DND-41 (cell line): ENCODE measurements at regions not wholly inside any gene's neighbourhood (a gene's known extent, or its start where the extent isn't known, plus 50 kb on each side); places are given as distances from the start of the nearest gene placed in this dataset.

ENCODE experiments used
- ATAC-seq: fragments of 200-7000 bp; cut with Tn5 transposase; 3 replicates; pipeline ENCODE4 v1.9.1; 2021; ENCODE audit warnings: low read depth; ENCODE audit not compliant: insufficient read depth
- DNase-seq: peaks from one replicate; pipeline ENCODE4 v3.0.0-alpha.2; 2020
- H2AFZ ChIP-seq: 2 replicates; pipeline ENCODE4 v1.6.0; 2012; ENCODE audit warnings: low read depth, low read length
- H3K27ac ChIP-seq: 2 replicates; pipeline ENCODE4 v1.5.1; 2012; ENCODE audit warnings: low read length, inconsistent platforms
- H3K27me3 ChIP-seq: fragments of 200-600 bp; sonication (generic); 2 replicates; pipeline ENCODE4 v1.6.0; 2012; ENCODE audit warnings: low read length, mild to moderate bottlenecking, inconsistent platforms; ENCODE audit not compliant: insufficient read depth, poor library complexity
- H3K36me3 ChIP-seq: 2 replicates; pipeline ENCODE4 v1.5.1; 2012; ENCODE audit warnings: low read length, inconsistent platforms; ENCODE audit not compliant: insufficient read depth
- H3K4me1 ChIP-seq: 2 replicates; pipeline ENCODE4 v1.5.1; 2012; ENCODE audit warnings: mild to moderate bottlenecking, low read length; ENCODE audit not compliant: insufficient read depth
- H3K4me2 ChIP-seq: 2 replicates; pipeline ENCODE4 v1.6.0; 2012; ENCODE audit warnings: mild to moderate bottlenecking, moderate library complexity, low read length, inconsistent platforms; ENCODE audit not compliant: insufficient read depth
- H3K4me3 ChIP-seq, 2 experiments: fragments of 200-600 bp in 1 of 2; shearing (Covaris generic) in 1 of 2; 2 replicates each; pipeline ENCODE4 v1.5.1; 2012 to 2016; ENCODE audit warnings: inconsistent platforms in 2 of 2, low read length in 2 of 2, mild to moderate bottlenecking in 2 of 2, low read depth in 1 of 2, moderate library complexity in 1 of 2
- H3K79me2 ChIP-seq: 2 replicates; pipeline ENCODE4 v1.6.0; 2012; ENCODE audit warnings: low read length, inconsistent platforms; ENCODE audit not compliant: insufficient read depth
- H3K9ac ChIP-seq: 2 replicates; pipeline ENCODE4 v1.6.0; 2012; ENCODE audit warnings: low read depth, mild to moderate bottlenecking, inconsistent platforms, low read length, moderate library complexity
- H3K9me3 ChIP-seq: 2 replicates; pipeline ENCODE4 v1.5.1; 2012; ENCODE audit warnings: low read length, moderate library complexity, mild to moderate bottlenecking, inconsistent platforms; ENCODE audit not compliant: insufficient read depth, severe bottlenecking
- H4K20me1 ChIP-seq: 2 replicates; pipeline ENCODE4 v1.6.0; 2012; ENCODE audit warnings: low read length; ENCODE audit not compliant: insufficient read depth
- EZH2 ChIP-seq: IDR thresholded peaks from 3 replicates; pipeline ENCODE4 v1.6.1; 2012; ENCODE audit warnings: borderline replicate concordance, low read depth, mild to moderate bottlenecking, moderate library complexity, low read length, inconsistent platforms; ENCODE audit not compliant: severe bottlenecking
- TF ChIP-seq, protein P1 (sequence below): IDR thresholded peaks from 2 replicates; pipeline ENCODE4 v1.5.1; 2012; ENCODE audit warnings: borderline replicate concordance, low read length, moderate library complexity, mild to moderate bottlenecking; ENCODE audit not compliant: poor library complexity, severe bottlenecking; ENCODE audit errors: extremely low read depth

DNA sequence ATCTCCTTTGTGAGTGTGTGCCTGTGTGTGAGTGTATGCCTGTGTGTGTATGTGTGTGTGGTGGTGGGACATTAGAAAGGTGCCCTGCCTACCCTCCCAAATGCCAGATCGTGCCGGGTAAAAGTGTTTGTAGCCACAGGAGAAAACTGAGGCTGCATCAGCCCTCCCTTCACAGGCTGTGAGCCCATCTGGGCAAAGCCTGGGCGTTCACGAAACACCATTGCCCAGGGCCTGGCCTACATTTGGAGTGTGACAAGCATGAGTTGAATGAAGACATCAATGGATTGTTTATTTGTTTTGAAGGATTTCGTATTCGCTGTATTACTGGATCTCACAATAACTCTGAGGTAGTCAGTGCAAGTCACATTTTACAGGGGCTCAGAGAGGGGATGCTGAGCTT, 270.8 kb downstream of the NSG2 start:
- Histone ChIP-seq H4K20me1 (0 out of 2 replicates have a peak, but pooled peaks cover 3% of the 10 kb centered on the region), H3K27ac (no peak overlapping the region), H3K27me3 (no peaks in the 10 kb centered on the region), H3K9ac (no peak overlapping the region), H3K79me2 (no peaks in the 10 kb centered on the region), H3K4me3 (no peak overlapping the region), H3K9me3 (no peaks in the 10 kb centered on the region), H3K36me3 (no peaks in the 10 kb centered on the region), H2AFZ (no peak overlapping the region), H3K4me1 (no peaks in the 10 kb centered on the region), H3K4me2 (no peak overlapping the region)
- DNase-seq (no peak), ATAC-seq (no peak)
- no peak for TF ChIP-seq EZH2

DNA sequence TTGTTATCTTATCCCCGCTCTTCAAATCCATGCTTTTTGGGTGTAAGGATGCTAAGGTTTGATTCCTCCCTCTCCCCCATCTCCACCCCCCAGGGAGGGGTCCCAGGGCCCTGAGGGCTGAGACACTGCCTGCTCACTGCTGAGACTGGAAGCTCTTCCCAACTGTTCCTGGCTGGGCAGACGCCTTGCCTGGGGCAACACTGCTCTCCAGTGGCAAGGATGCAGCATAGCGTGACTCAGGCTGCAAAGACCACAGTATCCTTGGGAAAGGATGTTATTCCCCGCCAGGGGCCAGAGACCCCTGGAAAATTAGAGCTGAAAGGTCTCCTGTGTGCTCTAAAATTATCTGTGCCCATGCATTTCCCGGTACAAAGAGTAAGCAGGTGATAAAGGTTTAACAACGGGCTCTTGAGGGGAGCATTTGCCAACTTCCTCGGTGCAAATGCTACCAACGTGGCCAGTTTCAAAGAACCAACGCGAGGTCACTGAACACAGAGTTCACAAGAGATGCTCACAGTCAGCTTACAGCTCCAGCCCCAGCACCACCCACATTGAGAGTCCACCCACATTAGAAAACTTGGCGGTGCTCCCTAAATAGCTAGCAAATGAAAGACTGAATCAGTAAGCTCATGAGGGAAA, 271.9 kb downstream of the NSG2 start:
- Histone ChIP-seq H3K36me3 (no peaks in the 10 kb centered on the region), H2AFZ (no peak overlapping the region)
- peak; percentile 52; the same call in 1 of the 3 replicates for ATAC-seq

DNA sequence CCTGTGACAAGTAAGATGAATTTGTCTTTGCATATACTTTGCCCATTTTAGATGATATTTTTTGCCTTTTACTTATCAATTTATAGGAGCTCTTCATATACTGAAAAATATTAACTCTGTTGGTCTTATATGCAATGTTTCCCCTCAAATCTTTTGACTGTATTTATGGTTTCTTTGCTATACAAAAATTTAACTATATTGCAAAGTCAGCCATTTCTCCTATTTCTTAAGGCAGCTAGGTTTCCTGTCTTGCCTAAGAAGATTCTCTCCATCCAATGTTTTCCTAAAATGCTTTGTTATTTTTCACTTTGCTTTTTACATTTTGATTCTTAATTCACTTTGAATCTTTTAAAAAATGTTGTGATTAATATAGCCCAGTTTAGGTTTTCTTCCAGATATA, 273.1 kb downstream of the NSG2 start:
- H3K4me1 ChIP-seq: no peaks in the 10 kb centered on the region
- ATAC-seq (no peak), DNase-seq (no peak)
- no peak overlapping the region for H3K27ac ChIP-seq
- H3K36me3 ChIP-seq: no peaks in the 10 kb centered on the region
- H3K4me3 ChIP-seq: no peak overlapping the region
- H3K79me2 ChIP-seq: no peaks in the 10 kb centered on the region
- no peak overlapping the region for H3K4me2 ChIP-seq
- no peaks in the 10 kb centered on the region for H3K27me3 ChIP-seq
- no peak overlapping the region for H2AFZ ChIP-seq
- no peaks in the 10 kb centered on the region for H3K9me3 ChIP-seq
- H4K20me1 ChIP-seq: 0 out of 2 replicates have a peak, but pooled peaks cover 3% of the 10 kb centered on the region
- TF ChIP-seq EZH2: no peak
- TF ChIP-seq, protein P1, sequence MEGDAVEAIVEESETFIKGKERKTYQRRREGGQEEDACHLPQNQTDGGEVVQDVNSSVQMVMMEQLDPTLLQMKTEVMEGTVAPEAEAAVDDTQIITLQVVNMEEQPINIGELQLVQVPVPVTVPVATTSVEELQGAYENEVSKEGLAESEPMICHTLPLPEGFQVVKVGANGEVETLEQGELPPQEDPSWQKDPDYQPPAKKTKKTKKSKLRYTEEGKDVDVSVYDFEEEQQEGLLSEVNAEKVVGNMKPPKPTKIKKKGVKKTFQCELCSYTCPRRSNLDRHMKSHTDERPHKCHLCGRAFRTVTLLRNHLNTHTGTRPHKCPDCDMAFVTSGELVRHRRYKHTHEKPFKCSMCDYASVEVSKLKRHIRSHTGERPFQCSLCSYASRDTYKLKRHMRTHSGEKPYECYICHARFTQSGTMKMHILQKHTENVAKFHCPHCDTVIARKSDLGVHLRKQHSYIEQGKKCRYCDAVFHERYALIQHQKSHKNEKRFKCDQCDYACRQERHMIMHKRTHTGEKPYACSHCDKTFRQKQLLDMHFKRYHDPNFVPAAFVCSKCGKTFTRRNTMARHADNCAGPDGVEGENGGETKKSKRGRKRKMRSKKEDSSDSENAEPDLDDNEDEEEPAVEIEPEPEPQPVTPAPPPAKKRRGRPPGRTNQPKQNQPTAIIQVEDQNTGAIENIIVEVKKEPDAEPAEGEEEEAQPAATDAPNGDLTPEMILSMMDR: no peak
- no peak overlapping the region for H3K9ac ChIP-seq

More for the DNA sequence above, 271.9 kb downstream of the NSG2 start:
- H3K4me3 ChIP-seq: no peak overlapping the region
- H3K4me1 ChIP-seq: no peaks in the 10 kb centered on the region
- H3K27me3 ChIP-seq: no peaks in the 10 kb centered on the region
- no peaks in the 10 kb centered on the region for H3K9me3 ChIP-seq
- no peak overlapping the region for H3K9ac ChIP-seq
- no peaks in the 10 kb centered on the region for H3K79me2 ChIP-seq
- H3K4me2 ChIP-seq: no peak overlapping the region
- H4K20me1 ChIP-seq: 0 out of 2 replicates have a peak, but pooled peaks cover 3% of the 10 kb centered on the region
- peak; percentile 15 for DNase-seq
- TF ChIP-seq, protein P1: peak; percentile 78
- no peak for TF ChIP-seq EZH2
- no peak overlapping the region for H3K27ac ChIP-seq

DNA sequence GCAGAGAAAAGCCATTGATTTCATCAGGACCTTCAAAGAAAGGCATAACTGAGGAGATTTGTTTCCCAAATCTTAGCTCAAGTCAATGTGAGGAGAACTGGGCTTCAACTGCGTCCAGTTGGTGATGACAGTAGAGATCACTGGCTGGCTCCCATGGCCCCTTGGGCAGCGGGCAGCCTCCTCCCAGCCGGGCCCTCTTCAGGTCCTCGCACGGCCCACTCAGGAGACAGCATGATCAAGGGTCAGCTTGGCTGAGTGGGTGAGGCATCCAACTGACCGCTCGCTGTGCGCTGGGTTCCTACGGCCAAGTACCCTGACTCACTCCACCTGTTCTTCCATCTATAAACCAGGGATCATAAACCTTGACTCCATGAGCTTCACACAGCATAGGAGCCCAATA, 274.0 kb downstream of the NSG2 start:
- TF ChIP-seq, protein P1: no peak
- no peak for TF ChIP-seq EZH2
- H3K79me2 ChIP-seq: no peaks in the 10 kb centered on the region
- DNase-seq: no peak
- H3K9ac ChIP-seq: no peak overlapping the region
- H3K4me3 ChIP-seq: no peak overlapping the region
- H3K9me3 ChIP-seq: no peaks in the 10 kb centered on the region
- no peak overlapping the region for H3K27ac ChIP-seq
- H3K27me3 ChIP-seq: no peaks in the 10 kb centered on the region
- no peaks in the 10 kb centered on the region for H3K4me1 ChIP-seq
- no peak overlapping the region for H3K4me2 ChIP-seq
- H3K36me3 ChIP-seq: no peaks in the 10 kb centered on the region
- H2AFZ ChIP-seq: no peak overlapping the region
- ATAC-seq: no peak
- H4K20me1 ChIP-seq: no peaks in the 10 kb centered on the region
